Karpas-422 (cell line): ENCODE measurements at regions not wholly inside any gene's neighbourhood (a gene's known extent, or its start where the extent isn't known, plus 50 kb on each side); places are given as distances from the start of the nearest gene placed in this dataset.

Source experiments
- DNase-seq: peaks from one replicate; pipeline ENCODE4 v3.0.0-alpha.2; 2015
- H2AFZ ChIP-seq: fragments of 200-600 bp; sonication (generic); 2 replicates; pipeline ENCODE4 v1.6.1; 2014; ENCODE audit warnings: antibody characterized with exemption, low read length, mixed read lengths
- H3K27ac ChIP-seq: fragments of 200-600 bp; sonication (generic); 2 replicates; pipeline ENCODE4 v1.5.1; 2014; ENCODE audit warnings: mild to moderate bottlenecking, low read length, moderate library complexity
- H3K27me3 ChIP-seq: fragments of 200-600 bp; sonication (generic); 2 replicates; pipeline ENCODE4 v1.6.1; 2014; ENCODE audit warnings: low read length, mixed read lengths
- H3K36me3 ChIP-seq: fragments of 200-600 bp; sonication (generic); 2 replicates; pipeline ENCODE4 v1.6.1; 2014; ENCODE audit warnings: low read length, mixed read lengths; ENCODE audit not compliant: insufficient read depth
- H3K4me1 ChIP-seq: fragments of 200-600 bp; sonication (generic); 2 replicates; pipeline ENCODE4 v1.6.1; 2014; ENCODE audit warnings: mild to moderate bottlenecking, low read length, mixed read lengths
- H3K4me2 ChIP-seq: fragments of 200-600 bp; sonication (generic); 2 replicates; pipeline ENCODE4 v1.6.1; 2014; ENCODE audit warnings: low read length, low read depth, mild to moderate bottlenecking; ENCODE audit not compliant: poor library complexity, severe bottlenecking
- H3K4me3 ChIP-seq: fragments of 200-600 bp; sonication (generic); 2 replicates; pipeline ENCODE4 v1.5.1; 2014; ENCODE audit warnings: mild to moderate bottlenecking, antibody characterized with exemption, low read length, mixed read lengths
- H3K79me2 ChIP-seq: fragments of 200-600 bp; sonication (generic); 2 replicates; pipeline ENCODE4 v1.6.1; 2014; ENCODE audit warnings: mild to moderate bottlenecking, low read length, mixed read lengths
- H3K9ac ChIP-seq: fragments of 200-600 bp; sonication (generic); 2 replicates; pipeline ENCODE4 v1.6.0; 2014; ENCODE audit warnings: low read length
- H3K9me2 ChIP-seq: fragments of 200-600 bp; sonication (generic), shearing (Covaris generic); replicated peaks from 2 replicates; pipeline ENCODE4 v1.6.0; 2014; ENCODE audit warnings: mild to moderate bottlenecking, low read length, moderate library complexity; ENCODE audit not compliant: insufficient read depth
- H3K9me3 ChIP-seq: fragments of 300-700, 200-600 bp; sonication (generic); 2 replicates; pipeline ENCODE4 v1.6.1; 2014; ENCODE audit warnings: low read length, mixed read lengths
- H4K20me1 ChIP-seq: fragments of 200-600 bp; sonication (generic); 2 replicates; pipeline ENCODE4 v1.6.1; 2014; ENCODE audit warnings: mild to moderate bottlenecking, antibody characterized with exemption, low read length, low read depth; ENCODE audit not compliant: insufficient read depth

- DNase-seq, result no peak
- Histone ChIP-seq H2AFZ (no peak overlapping the region), H4K20me1 (no peaks in the 10 kb centered on the region), H3K36me3 (no peaks in the 10 kb centered on the region), H3K4me3 (no peak overlapping the region), H3K4me2 (no peak overlapping the region), H3K79me2 (no peaks in the 10 kb centered on the region), H3K4me1 (no peaks in the 10 kb centered on the region), H3K27ac (no peak overlapping the region), H3K9me2 (no peaks in the 10 kb centered on the region), H3K27me3 (no peaks in the 10 kb centered on the region), H3K9me3 (no peaks in the 10 kb centered on the region), H3K9ac (no peak overlapping the region)
Measured at GRCh38 chr3:162865466-162865865, 1368.9 kb downstream of the OTOL1 start.

DNA sequence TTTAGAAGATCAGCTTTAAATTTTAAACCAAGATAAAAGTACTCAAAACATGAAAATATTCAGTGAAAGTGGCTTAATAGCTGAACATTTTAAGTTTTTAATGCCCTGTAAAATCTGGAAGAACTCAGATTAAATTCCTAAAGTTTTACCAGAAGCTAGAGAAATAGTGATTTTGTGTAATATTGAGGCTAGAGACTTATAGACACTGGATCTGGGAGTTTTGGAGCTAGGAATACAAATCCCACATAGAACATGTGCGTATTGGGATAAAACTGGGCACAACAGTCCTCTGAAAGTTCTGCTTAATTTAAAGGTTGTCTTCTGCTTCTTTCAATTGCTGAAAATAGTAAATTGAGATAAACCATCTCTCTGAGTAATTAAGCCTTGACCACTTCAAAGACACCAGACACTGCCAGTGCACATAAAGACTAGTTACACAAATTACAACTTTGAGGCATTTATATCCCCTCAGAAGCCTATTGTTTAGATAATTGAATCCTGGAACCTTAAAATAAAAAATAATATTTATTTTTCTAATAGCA lies 1382.5 kb downstream of the OTOL1 start:
- Histone ChIP-seq H3K27me3 (no peaks in the 10 kb centered on the region), H2AFZ (no peak overlapping the region), H3K79me2 (no peaks in the 10 kb centered on the region), H3K36me3 (no peaks in the 10 kb centered on the region), H3K4me1 (no peaks in the 10 kb centered on the region), H4K20me1 (no peaks in the 10 kb centered on the region), H3K9ac (no peak overlapping the region), H3K27ac (no peak overlapping the region), H3K4me3 (no peak overlapping the region), H3K9me2 (no peaks in the 10 kb centered on the region), H3K4me2 (no peak overlapping the region), H3K9me3 (no peaks in the 10 kb centered on the region)
- DNase-seq, result no peak

GRCh38 chr3:162884373-162884772 lies 1387.8 kb downstream of the OTOL1 start:
- no peaks in the 10 kb centered on the region for H3K79me2 ChIP-seq
- H3K27me3 ChIP-seq, result no peaks in the 10 kb centered on the region
- H3K4me1 ChIP-seq, result no peaks in the 10 kb centered on the region
- no peak overlapping the region for H3K4me3 ChIP-seq
- no peaks in the 10 kb centered on the region for H4K20me1 ChIP-seq
- H2AFZ ChIP-seq, result no peak overlapping the region
- no peaks in the 10 kb centered on the region for H3K9me3 ChIP-seq
- H3K4me2 ChIP-seq, result no peak overlapping the region
- H3K9ac ChIP-seq, result no peak overlapping the region
- DNase-seq, result no peak
- no peak overlapping the region for H3K27ac ChIP-seq
- H3K9me2 ChIP-seq, result no peaks in the 10 kb centered on the region
- no peaks in the 10 kb centered on the region for H3K36me3 ChIP-seq

- no peak overlapping the region for H3K27ac ChIP-seq
- H3K79me2 ChIP-seq, result no peaks in the 10 kb centered on the region
- H3K9ac ChIP-seq, result no peak overlapping the region
- H3K9me2 ChIP-seq, result no peaks in the 10 kb centered on the region
- no peaks in the 10 kb centered on the region for H3K27me3 ChIP-seq
- H3K36me3 ChIP-seq, result no peaks in the 10 kb centered on the region
- H3K4me1 ChIP-seq, result no peaks in the 10 kb centered on the region
- H3K4me3 ChIP-seq, result no peak overlapping the region
- H3K4me2 ChIP-seq, result no peak overlapping the region
- H2AFZ ChIP-seq, result no peak overlapping the region
- no peaks in the 10 kb centered on the region for H3K9me3 ChIP-seq
- H4K20me1 ChIP-seq, result no peaks in the 10 kb centered on the region
- DNase-seq, result no peak
Measured at GRCh38 chr3:162892921-162893793, 1396.5 kb downstream of the OTOL1 start.

- H3K27me3 ChIP-seq, result no peaks in the 10 kb centered on the region
- no peak overlapping the region for H3K4me2 ChIP-seq
Measured at GRCh38 chr3:162897291-162897690, 1400.7 kb downstream of the OTOL1 start.

DNA sequence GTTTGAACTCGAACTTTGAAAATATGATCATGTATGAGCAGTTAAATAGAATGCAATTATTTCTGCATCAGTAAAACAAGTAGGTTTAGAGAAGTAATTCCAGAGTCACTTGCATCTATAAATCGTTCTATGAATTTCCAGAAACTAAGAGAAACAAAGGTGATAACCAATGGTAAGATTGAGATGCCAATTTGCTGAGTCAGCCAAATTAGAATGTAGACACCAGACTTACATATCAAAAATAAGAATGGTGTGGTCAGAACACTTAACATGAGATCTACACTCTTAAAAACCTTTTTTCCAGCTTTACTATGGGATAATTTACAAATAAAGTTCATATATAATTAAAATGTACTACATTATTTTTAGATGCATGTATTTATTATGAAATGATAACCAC lies 1435.9 kb downstream of the OTOL1 start:
- no peaks in the 10 kb centered on the region for H3K79me2 ChIP-seq
- H3K4me1 ChIP-seq, result no peaks in the 10 kb centered on the region
- H3K36me3 ChIP-seq, result no peaks in the 10 kb centered on the region
- no peak overlapping the region for H2AFZ ChIP-seq
- no peak overlapping the region for H3K27ac ChIP-seq
- DNase-seq, result no peak
- H3K9me3 ChIP-seq, result peaks cover 23% of the 10 kb centered on the region
- H3K9me2 ChIP-seq, result no peaks in the 10 kb centered on the region
- H3K9ac ChIP-seq, result no peak overlapping the region
- H3K4me2 ChIP-seq, result no peak overlapping the region
- H3K27me3 ChIP-seq, result no peaks in the 10 kb centered on the region
- no peaks in the 10 kb centered on the region for H4K20me1 ChIP-seq
- no peak overlapping the region for H3K4me3 ChIP-seq

More at GRCh38 chr3:162897291-162897690, 1400.7 kb downstream of the OTOL1 start:
- Histone ChIP-seq H3K79me2 (no peaks in the 10 kb centered on the region), H4K20me1 (no peaks in the 10 kb centered on the region), H3K27ac (no peak overlapping the region), H3K4me1 (no peaks in the 10 kb centered on the region), H3K9me2 (no peaks in the 10 kb centered on the region), H3K9ac (no peak overlapping the region), H2AFZ (no peak overlapping the region), H3K4me3 (no peak overlapping the region), H3K9me3 (no peaks in the 10 kb centered on the region), H3K36me3 (no peaks in the 10 kb centered on the region)
- DNase-seq, result no peak

- Histone ChIP-seq H3K27ac (no peak overlapping the region), H3K79me2 (no peaks in the 10 kb centered on the region), H3K4me1 (no peaks in the 10 kb centered on the region), H3K4me3 (no peak overlapping the region), H2AFZ (no peak overlapping the region), H4K20me1 (no peaks in the 10 kb centered on the region), H3K9me2 (no peaks in the 10 kb centered on the region), H3K27me3 (no peaks in the 10 kb centered on the region), H3K9me3 (peaks cover 23% of the 10 kb centered on the region), H3K9ac (no peak overlapping the region), H3K4me2 (no peak overlapping the region), H3K36me3 (no peaks in the 10 kb centered on the region)
- no peak for DNase-seq
Measured at GRCh38 chr3:162933656-162934055, 1437.0 kb downstream of the OTOL1 start.

DNA sequence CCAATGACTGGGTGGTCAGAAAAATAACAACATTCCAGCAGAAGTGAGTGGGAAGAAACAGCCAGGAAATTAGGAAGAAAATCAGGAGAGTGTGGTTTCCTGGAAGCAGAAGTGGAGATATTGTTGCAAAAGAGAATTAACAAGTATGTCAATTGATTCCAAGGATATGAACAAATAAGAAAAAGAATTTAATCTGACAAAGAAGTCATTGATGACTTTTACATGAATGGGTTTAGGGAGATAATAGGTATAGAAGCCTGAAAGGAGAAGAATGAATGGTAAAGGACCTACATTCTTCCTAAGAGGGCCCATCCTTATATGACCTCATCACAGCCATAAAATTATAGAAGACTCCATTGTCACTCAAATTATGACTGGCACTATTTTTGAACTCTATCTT lies 1440.1 kb downstream of the OTOL1 start:
- H3K36me3 ChIP-seq, result no peaks in the 10 kb centered on the region
- H3K4me2 ChIP-seq, result no peak overlapping the region
- no peaks in the 10 kb centered on the region for H3K79me2 ChIP-seq
- no peaks in the 10 kb centered on the region for H4K20me1 ChIP-seq
- no peak overlapping the region for H3K4me3 ChIP-seq
- H3K4me1 ChIP-seq, result no peaks in the 10 kb centered on the region
- H3K9ac ChIP-seq, result no peak overlapping the region
- H3K27me3 ChIP-seq, result no peaks in the 10 kb centered on the region
- no peak overlapping the region for H3K27ac ChIP-seq
- H3K9me3 ChIP-seq, result peaks cover 18% of the 10 kb centered on the region
- no peak for DNase-seq
- no peaks in the 10 kb centered on the region for H3K9me2 ChIP-seq
- H2AFZ ChIP-seq, result no peak overlapping the region
